IMR-90 (cell line): ENCODE measurements at regions not wholly inside any gene's neighbourhood (a gene's known extent, or its start where the extent isn't known, plus 50 kb on each side); places are given as distances from the start of the nearest gene placed in this dataset.
"Not testable (repeated sequence)": the region's sequence is repeated elsewhere in the genome, so short reads cannot be mapped to it uniquely, and the experiment has no call there.

Source experiments
- BHLHE40 ChIP-seq: fragments of 150-350 bp; IDR thresholded peaks from 2 replicates; pipeline ENCODE4 v1.6.1; 2016; ENCODE audit warnings: mild to moderate bottlenecking, low read depth, low read length
- CEBPB ChIP-seq: IDR thresholded peaks from 2 replicates; pipeline ENCODE4 v1.6.1; 2012; ENCODE audit warnings: low read depth, low read length, improper control_type of control experiment
- CHD1 ChIP-seq: IDR thresholded peaks from 2 replicates; pipeline ENCODE4 v1.6.1; 2012; ENCODE audit warnings: low read depth, low read length, improper control_type of control experiment
- FOS ChIP-seq: fragments of 150-350 bp; IDR thresholded peaks from 2 replicates; pipeline ENCODE4 v1.6.1; 2016; ENCODE audit warnings: low read depth, low read length
- MAFK ChIP-seq: IDR thresholded peaks from 2 replicates; pipeline ENCODE4 v1.6.1; 2012; ENCODE audit warnings: low read depth, low read length, improper control_type of control experiment
- MXI1 ChIP-seq: IDR thresholded peaks from 2 replicates; pipeline ENCODE4 v1.6.1; 2012; ENCODE audit warnings: low read depth, mild to moderate bottlenecking, low read length, moderate library complexity, borderline replicate concordance
- POLR2A ChIP-seq: IDR thresholded peaks from 2 replicates; pipeline ENCODE4 v1.6.1; 2012; ENCODE audit warnings: mild to moderate bottlenecking, low read depth, low read length
- RAD21 ChIP-seq: IDR thresholded peaks from 2 replicates; pipeline ENCODE4 v1.6.1; 2012; ENCODE audit warnings: low read length, improper control_type of control experiment
- RCOR1 ChIP-seq: IDR thresholded peaks from 2 replicates; pipeline ENCODE4 v1.6.1; 2012; ENCODE audit warnings: mild to moderate bottlenecking, low read length, improper control_type of control experiment; ENCODE audit not compliant: insufficient replicate concordance
- RFX5 ChIP-seq: IDR thresholded peaks from 2 replicates; pipeline ENCODE4 v1.8.0; 2012; ENCODE audit warnings: low read depth, mild to moderate bottlenecking, low read length, moderate library complexity
- SMC3 ChIP-seq: fragments of 150-350 bp; IDR thresholded peaks from 2 replicates; pipeline ENCODE4 v1.6.1; 2016; ENCODE audit warnings: low read depth, mild to moderate bottlenecking, antibody characterized with exemption, low read length, moderate library complexity
- USF2 ChIP-seq: fragments of 150-350 bp; IDR thresholded peaks from 2 replicates; pipeline ENCODE4 v1.6.1; 2017; ENCODE audit warnings: mild to moderate bottlenecking, antibody characterized with exemption, low read length, low read depth
- TF ChIP-seq, protein P1 (sequence below): conservative IDR thresholded peaks from 2 replicates; pipeline ENCODE4 v1.5.1; 2012; ENCODE audit warnings: mild to moderate bottlenecking, low read depth, low read length, improper control_type of control experiment
- TF ChIP-seq, protein P2 (sequence below): fragments of 150-350 bp; IDR thresholded peaks from 2 replicates; pipeline ENCODE4 v1.6.1; 2016; ENCODE audit warnings: low read depth, mild to moderate bottlenecking, low read length, moderate library complexity, borderline replicate concordance

DNA sequence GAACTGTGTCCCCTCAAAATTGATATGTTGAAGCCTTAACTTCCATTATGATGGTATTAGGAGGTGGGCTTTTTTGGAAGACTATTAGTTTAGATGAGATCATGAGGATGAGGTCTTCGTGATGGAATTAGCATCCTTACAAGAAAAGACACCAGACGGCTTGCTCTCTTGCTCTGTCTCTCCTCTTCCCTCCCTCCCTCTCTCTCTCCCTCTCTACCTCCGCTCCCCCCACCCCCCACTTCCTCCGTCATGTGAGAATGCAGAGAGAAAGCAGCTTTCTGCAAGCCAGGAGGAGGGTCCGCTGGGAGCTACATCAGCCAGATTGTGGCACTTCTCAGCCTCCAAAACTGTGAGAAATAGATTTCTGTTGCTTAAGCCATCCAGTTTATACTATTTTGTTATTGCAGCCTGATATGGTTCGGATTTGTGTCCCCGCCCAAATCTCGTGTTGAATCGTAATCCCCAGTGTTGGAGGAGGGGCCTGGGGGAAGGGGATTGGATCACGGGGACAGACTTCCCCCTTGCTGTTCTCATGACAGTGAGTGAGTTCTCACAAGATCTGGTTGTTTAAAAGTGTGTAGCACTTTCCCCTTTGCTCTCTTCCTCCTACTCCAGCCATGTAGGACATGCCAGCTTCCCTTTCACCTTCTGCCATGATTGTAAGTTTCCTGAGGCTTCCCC is 76.9 kb downstream of the NPIPA8 start:
- not testable (repeated sequence) for TF ChIP-seq MXI1, POLR2A, CEBPB, CHD1, SMC3, RAD21, USF2, MAFK, RCOR1, BHLHE40, RFX5, FOS
- TF ChIP-seq, protein P1, sequence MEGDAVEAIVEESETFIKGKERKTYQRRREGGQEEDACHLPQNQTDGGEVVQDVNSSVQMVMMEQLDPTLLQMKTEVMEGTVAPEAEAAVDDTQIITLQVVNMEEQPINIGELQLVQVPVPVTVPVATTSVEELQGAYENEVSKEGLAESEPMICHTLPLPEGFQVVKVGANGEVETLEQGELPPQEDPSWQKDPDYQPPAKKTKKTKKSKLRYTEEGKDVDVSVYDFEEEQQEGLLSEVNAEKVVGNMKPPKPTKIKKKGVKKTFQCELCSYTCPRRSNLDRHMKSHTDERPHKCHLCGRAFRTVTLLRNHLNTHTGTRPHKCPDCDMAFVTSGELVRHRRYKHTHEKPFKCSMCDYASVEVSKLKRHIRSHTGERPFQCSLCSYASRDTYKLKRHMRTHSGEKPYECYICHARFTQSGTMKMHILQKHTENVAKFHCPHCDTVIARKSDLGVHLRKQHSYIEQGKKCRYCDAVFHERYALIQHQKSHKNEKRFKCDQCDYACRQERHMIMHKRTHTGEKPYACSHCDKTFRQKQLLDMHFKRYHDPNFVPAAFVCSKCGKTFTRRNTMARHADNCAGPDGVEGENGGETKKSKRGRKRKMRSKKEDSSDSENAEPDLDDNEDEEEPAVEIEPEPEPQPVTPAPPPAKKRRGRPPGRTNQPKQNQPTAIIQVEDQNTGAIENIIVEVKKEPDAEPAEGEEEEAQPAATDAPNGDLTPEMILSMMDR = not testable (repeated sequence)
- TF ChIP-seq, protein P2, sequence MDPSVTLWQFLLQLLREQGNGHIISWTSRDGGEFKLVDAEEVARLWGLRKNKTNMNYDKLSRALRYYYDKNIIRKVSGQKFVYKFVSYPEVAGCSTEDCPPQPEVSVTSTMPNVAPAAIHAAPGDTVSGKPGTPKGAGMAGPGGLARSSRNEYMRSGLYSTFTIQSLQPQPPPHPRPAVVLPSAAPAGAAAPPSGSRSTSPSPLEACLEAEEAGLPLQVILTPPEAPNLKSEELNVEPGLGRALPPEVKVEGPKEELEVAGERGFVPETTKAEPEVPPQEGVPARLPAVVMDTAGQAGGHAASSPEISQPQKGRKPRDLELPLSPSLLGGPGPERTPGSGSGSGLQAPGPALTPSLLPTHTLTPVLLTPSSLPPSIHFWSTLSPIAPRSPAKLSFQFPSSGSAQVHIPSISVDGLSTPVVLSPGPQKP = not testable (repeated sequence)
